HG03095 (cell line): ENCODE measurements at regions not wholly inside any gene's neighbourhood (a gene's known extent, or its start where the extent isn't known, plus 50 kb on each side); places are given as distances from the start of the nearest gene placed in this dataset.
"Not testable (repeated sequence)": the region's sequence is repeated elsewhere in the genome, so short reads cannot be mapped to it uniquely, and the experiment has no call there.

Experiments used
- ATAC-seq: cut with Tn5 transposase; IDR thresholded peaks from one replicate; pipeline ENCODE4 v1.9.1; 2021; ENCODE audit warnings: moderate library complexity; ENCODE audit not compliant: unreplicated experiment

GRCh38 chr4:14338585-14339265 lies 663.6 kb upstream of the CPEB2 start:
- no peak for ATAC-seq

GRCh38 chr4:14339715-14340114 lies 662.6 kb upstream of the CPEB2 start:
- ATAC-seq = no peak

- no peak for ATAC-seq
Observed at GRCh38 chr4:14340321-14340720, 662.0 kb upstream of the CPEB2 start.

GRCh38 chr4:14343961-14344360 lies 658.3 kb upstream of the CPEB2 start:
- no peak for ATAC-seq

GRCh38 chr4:14345356-14345775 lies 656.9 kb upstream of the CPEB2 start:
- ATAC-seq = no peak

DNA sequence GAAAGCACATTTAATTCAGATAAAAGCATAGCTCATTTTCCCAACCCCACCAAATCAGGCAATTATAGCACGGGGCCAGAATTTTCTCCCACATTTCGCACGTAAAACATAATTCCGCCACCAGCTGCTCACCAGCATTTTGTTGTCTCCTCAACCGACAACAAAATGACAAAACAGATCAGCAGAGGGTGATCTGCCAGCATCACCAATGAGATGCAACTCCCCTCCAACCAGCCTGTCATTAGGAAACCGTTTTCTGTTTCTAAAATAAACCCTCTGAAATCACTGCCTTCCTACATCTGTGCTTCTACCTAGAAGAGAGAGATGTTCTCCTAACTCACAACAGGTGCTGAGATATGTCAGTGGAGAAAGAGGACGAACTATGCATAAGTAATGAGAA lies 654.8 kb upstream of the CPEB2 start:
- no peak for ATAC-seq

DNA sequence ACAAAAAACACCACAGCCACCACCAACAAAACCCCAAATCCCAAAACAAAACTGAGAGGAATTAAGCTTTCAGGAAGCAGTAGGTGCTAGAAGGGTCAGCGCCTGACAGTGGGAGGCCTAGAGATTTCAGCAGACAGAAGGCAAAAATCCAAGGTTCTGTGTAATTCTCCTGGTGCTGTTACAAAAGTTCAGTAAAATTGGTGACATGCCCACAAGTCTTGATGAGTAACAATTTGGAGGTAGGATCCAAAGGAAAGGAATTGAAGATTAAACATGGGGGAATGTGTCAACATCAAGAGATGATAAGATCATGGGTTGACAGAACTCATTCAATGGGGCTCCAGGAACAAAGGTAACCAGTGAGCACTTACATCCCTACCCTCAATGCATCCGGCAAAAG lies 653.8 kb upstream of the CPEB2 start:
- ATAC-seq = no peak

- not testable (repeated sequence) for ATAC-seq
Observed at GRCh38 chr4:14358544-14359160, 643.6 kb upstream of the CPEB2 start.

DNA sequence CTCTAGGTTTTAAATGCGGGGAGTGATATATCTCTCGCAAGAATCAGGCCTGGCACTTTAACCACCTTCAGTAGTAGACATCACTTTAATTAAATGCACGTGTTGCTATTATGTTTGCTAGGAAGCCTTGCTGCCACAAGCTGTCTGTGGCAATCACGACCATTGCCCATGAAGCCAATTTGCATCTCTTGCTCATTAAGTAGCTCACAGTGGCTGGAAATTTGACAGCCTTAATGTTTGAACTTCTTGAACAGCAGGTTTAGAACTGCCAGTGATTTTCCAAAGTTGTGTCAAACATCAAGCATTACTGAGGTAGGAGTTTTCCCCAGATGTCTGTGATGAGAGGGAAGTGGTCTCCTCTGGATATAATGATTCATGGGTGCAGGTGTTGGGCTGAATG lies 642.3 kb upstream of the CPEB2 start:
- ATAC-seq = no peak

DNA sequence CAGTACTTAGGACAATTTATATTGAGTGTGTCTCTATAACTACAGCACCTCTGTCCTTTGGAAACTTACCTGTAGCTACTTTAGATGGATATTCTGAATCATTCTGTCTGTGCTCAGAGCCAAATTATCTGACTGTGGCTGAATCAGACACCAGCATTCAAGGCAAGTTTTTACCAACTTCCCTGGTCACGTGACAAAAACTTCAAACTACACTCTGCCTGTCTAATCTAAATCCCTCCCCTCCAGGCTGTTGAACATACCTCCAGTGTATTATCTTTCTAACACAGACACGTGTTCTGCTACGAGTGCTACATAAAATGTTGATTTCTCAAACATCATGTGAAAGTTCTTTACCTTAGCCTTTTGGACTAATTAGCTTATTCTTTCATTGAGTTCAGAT lies 641.2 kb upstream of the CPEB2 start:
- no peak for ATAC-seq

DNA sequence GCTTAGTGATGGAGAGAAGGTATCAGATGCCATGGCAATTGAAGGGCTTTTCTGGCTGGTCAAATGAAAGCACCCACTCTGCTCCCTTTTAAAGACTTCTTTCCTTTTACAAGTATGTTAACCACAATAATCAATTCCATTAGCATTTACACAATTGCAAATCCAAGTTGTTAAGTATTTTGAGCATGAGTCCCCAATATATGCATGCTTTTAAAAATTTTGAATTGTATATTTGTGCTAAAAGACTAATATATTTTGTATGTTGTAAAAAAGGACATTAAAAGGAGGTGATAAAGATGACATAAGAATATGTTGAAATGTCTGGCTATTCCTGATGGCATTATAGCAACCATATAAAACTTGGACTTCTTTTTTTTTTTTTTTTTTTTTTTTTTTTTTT lies 639.9 kb upstream of the CPEB2 start:
- ATAC-seq = no peak

GRCh38 chr4:14364953-14365536 lies 637.2 kb upstream of the CPEB2 start:
- no peak for ATAC-seq

- no peak for ATAC-seq
Observed at GRCh38 chr4:14368391-14368790, 633.9 kb upstream of the CPEB2 start.

- no peak for ATAC-seq
Observed at GRCh38 chr4:14371131-14371530, 631.1 kb upstream of the CPEB2 start.

DNA sequence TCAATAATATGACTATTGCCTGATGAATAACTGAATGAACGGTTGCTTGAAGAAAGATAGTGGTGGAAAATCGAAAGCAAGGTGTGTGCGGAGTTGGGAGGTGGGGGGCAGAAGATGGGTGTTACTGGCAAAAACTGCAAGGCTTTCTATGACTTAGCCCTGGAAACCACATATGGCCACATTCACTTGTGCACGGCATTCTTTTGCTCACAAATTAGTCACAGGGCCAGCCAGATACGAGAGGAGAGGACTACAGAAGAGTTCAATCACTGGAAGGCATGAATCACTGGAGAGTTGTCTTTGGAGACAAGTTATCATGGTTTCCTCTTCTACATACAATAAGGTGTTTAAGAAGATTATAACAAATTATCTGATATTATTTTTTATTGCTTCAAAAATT lies 626.5 kb upstream of the CPEB2 start:
- no peak for ATAC-seq

- no peak for ATAC-seq
Observed at GRCh38 chr4:14379183-14379582, 623.1 kb upstream of the CPEB2 start.

DNA sequence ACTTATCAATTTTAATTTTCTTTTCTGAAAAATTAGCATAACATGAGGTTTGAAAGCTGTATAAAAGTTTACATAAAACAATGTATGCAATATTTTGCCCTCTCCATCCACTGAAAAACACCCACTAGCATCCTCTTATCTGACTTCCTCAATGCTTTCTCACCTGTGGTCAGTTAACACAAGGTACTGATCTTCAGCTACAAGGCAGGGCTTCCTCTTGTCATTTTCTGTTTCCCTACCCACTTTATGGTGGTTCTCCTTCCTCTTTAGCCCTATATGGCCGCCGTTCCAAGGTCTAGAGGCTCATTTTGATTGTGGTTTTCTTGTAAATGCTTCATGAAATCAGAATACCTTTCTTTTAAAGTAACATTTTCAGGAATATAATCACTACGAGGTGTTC lies 618.6 kb upstream of the CPEB2 start:
- ATAC-seq = no peak

- ATAC-seq = no peak
Observed at GRCh38 chr4:14384824-14385223, 617.5 kb upstream of the CPEB2 start.

DNA sequence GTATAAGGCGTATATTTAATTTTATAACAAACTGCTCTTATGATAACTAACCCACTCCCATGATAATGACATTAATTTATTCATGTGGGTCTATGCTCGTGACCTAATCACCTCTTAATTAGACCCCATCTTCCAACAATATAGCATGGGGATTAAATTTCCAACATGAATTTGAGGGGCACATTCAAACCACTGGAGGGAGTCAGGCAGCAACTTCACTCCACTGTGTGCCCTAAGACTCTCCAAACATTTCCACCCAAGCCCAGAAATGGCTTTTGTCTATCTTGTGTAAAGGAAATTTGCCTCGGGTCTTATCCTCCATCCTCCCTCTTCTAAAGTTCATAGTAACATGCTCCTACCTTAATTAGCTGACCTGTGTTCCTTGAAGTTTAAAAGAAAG lies 616.1 kb upstream of the CPEB2 start:
- no peak for ATAC-seq

DNA sequence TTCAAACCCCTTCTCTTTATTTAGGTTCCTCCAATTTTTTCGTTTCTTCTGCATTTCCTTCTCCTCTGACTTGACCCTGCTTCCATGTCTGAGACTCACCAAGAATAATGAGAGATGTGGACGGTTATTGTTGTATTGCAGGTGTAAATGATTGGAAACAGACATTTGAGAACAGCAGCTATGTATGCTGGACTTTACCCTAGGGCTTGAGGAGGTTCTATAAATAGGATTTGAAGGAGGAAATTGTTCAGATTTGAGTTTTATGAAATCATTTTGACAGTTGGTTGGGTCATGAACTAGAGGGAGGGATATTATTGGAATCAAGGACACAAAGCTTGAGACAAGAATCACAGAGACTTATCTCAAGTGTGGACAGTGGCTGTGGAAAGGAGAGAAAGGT lies 614.6 kb upstream of the CPEB2 start:
- ATAC-seq = no peak

DNA sequence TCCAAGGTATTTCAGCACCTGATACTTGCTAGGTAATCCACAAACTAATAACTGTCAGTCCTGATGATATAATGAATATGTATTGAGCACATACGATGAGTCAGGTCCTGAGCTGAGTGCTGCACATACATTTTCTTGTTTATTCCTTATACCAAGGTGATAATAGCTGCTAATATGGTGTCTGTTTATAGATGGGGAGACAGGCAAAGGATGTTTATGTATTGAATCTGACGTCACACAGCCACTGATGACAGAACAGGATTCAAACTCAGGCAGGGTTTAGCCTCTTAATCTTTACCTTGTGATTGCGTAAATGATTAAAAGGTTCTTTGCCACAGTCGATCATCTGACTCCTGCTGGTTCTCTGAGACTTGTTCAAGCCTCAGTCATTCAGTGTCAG lies 609.9 kb upstream of the CPEB2 start:
- ATAC-seq = no peak

DNA sequence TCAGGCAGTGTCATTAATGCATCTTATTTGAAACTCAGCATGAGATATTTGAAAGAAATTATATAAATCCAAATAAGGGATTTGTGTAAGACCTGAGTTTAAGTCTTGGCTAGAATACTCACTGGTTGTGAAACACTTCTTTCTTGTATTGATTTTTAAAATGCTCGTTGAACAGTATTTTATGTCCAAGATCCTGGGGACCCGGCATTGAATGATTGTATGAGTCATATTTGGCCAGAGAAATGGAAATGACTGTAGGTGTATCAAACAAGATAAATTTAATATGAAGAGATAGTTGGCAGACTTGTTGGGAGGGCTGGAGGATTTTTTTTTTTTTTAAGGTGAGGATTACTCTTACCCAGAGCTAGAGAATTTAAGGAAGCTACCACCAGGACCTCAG lies 606.1 kb upstream of the CPEB2 start:
- ATAC-seq = no peak

DNA sequence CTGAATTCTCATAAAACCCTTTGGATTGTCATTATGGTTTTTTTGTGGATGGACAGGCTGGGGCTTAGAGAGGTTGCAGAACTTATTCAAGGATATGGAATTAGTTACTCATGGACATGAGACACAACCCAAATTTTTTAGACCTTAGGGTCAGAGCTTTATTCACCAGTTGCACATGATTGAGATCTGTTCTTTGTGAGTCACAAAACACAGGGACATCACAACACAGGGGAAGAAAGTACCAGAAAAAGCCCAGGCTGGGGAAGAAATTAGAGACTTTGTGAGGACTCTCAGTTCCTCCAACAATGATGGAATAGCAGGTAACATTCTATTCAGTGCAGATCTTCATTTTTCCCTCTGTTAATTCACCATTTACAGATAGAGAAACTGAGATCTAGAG lies 602.4 kb upstream of the CPEB2 start:
- ATAC-seq = no peak
